Neural cell (in vitro differentiated cells): ENCODE measurements at regions not wholly inside any gene's neighbourhood (a gene's known extent, or its start where the extent isn't known, plus 50 kb on each side); places are given as distances from the start of the nearest gene placed in this dataset.

Experiments used
- H2AFZ ChIP-seq: fragments of 200-600, 300-800 bp; sonication (generic), shearing (Covaris generic); 2 replicates; pipeline ENCODE4 v1.6.0; 2014; ENCODE audit warnings: low read depth, mild to moderate bottlenecking, antibody characterized with exemption, low read length, moderate library complexity
- H3F3A ChIP-seq: fragments of 200-600 bp; shearing (Covaris generic); 2 replicates; pipeline ENCODE4 v1.6.1; 2016; ENCODE audit warnings: mild to moderate bottlenecking, moderate library complexity, mixed read lengths, antibody characterized with exemption, low read length; ENCODE audit not compliant: insufficient read depth, poor library complexity, severe bottlenecking
- H3K27ac ChIP-seq: fragments of 200-600, 300-800 bp; sonication (generic), shearing (Covaris generic); 2 replicates; pipeline ENCODE4 v1.5.1; 2014; ENCODE audit warnings: mild to moderate bottlenecking, low read length, moderate library complexity
- H3K27me3 ChIP-seq: fragments of 300-800, 200-600 bp; sonication (generic), shearing (Covaris generic); 2 replicates; pipeline ENCODE4 v1.6.0; 2014; ENCODE audit warnings: mild to moderate bottlenecking, low read depth, low read length, moderate library complexity; ENCODE audit not compliant: insufficient read depth
- H3K36me3 ChIP-seq: fragments of 300-800, 200-600 bp; sonication (generic), shearing (Covaris generic); 2 replicates; pipeline ENCODE4 v1.5.1; 2014; ENCODE audit warnings: mild to moderate bottlenecking, antibody characterized with exemption, low read length, moderate library complexity; ENCODE audit not compliant: insufficient read depth
- H3K4me2 ChIP-seq: fragments of 300-800, 200-600 bp; sonication (generic), shearing (Covaris generic); 2 replicates; pipeline ENCODE4 v1.6.0; 2014; ENCODE audit warnings: mild to moderate bottlenecking, low read length
- H3K4me3 ChIP-seq: fragments of 300-800, 200-600 bp; sonication (generic), shearing (Covaris generic); 2 replicates; pipeline ENCODE4 v1.5.1; 2014; ENCODE audit warnings: mild to moderate bottlenecking, low read length, moderate library complexity
- H3K79me2 ChIP-seq: fragments of 200-600 bp; shearing (Covaris generic); replicated peaks from 2 replicates; pipeline ENCODE4 v1.6.0; 2014; ENCODE audit warnings: mild to moderate bottlenecking, low read length, moderate library complexity; ENCODE audit not compliant: insufficient read depth
- H3K9ac ChIP-seq: fragments of 300-800, 200-600 bp; sonication (generic), shearing (Covaris generic); 2 replicates; pipeline ENCODE4 v1.6.1; 2016; ENCODE audit warnings: mild to moderate bottlenecking, low read length, mixed read lengths
- H3K9me2 ChIP-seq: fragments of 200-600 bp; shearing (Covaris generic); 2 replicates; pipeline ENCODE4 v1.6.1; 2016; ENCODE audit warnings: mild to moderate bottlenecking, low read length, mixed read lengths; ENCODE audit not compliant: insufficient read depth
- H3K9me3 ChIP-seq: fragments of 200-600, 300-800 bp; sonication (generic), shearing (Covaris generic); 2 replicates; pipeline ENCODE4 v1.6.1; 2016; ENCODE audit warnings: mild to moderate bottlenecking, mixed run types, low read length, moderate library complexity, mixed read lengths
- H4K20me1 ChIP-seq: fragments of 200-600 bp; shearing (Covaris generic); 2 replicates; pipeline ENCODE4 v1.6.1; 2016; ENCODE audit warnings: mild to moderate bottlenecking, mixed run types; ENCODE audit not compliant: insufficient read depth
- EP300 ChIP-seq: fragments of 450-650 bp; conservative IDR thresholded peaks from 2 replicates; pipeline ENCODE4 v1.6.1; 2014; ENCODE audit warnings: antibody characterized with exemption, mild to moderate bottlenecking, moderate library complexity; ENCODE audit not compliant: poor library complexity, severe bottlenecking
- EZH2 ChIP-seq: fragments of 200-600, 300-800 bp; shearing (Covaris generic), sonication (generic); IDR thresholded peaks from 2 replicates; pipeline ENCODE4 v1.6.1; 2014; ENCODE audit warnings: antibody characterized with exemption, low read length, borderline replicate concordance, mild to moderate bottlenecking; ENCODE audit not compliant: insufficient read depth, poor library complexity, severe bottlenecking
- MXI1 ChIP-seq: fragments of 450-650 bp; conservative IDR thresholded peaks from 2 replicates; pipeline ENCODE4 v1.6.1; 2014; ENCODE audit warnings: antibody characterized with exemption, mild to moderate bottlenecking; ENCODE audit not compliant: poor library complexity, severe bottlenecking
- POLR2AphosphoS5 ChIP-seq: IDR thresholded peaks from 2 replicates; pipeline ENCODE4 v1.6.1; 2012
- RAD21 ChIP-seq: fragments of 450-650 bp; conservative IDR thresholded peaks from 2 replicates; pipeline ENCODE4 v1.6.1; 2014; ENCODE audit warnings: antibody characterized with exemption, mild to moderate bottlenecking, moderate library complexity
- SMC3 ChIP-seq: fragments of 450-650 bp; conservative IDR thresholded peaks from 2 replicates; pipeline ENCODE4 v1.6.1; 2014; ENCODE audit warnings: antibody characterized with exemption, mild to moderate bottlenecking, moderate library complexity; ENCODE audit not compliant: poor library complexity
- TAF1 ChIP-seq: IDR thresholded peaks from 2 replicates; pipeline ENCODE4 v1.6.1; 2012; ENCODE audit warnings: low read depth
- TF ChIP-seq, protein P1 (sequence below): fragments of 450-650 bp; IDR thresholded peaks from 2 replicates; pipeline ENCODE4 v1.5.1; 2014; ENCODE audit warnings: antibody characterized with exemption, mild to moderate bottlenecking, moderate library complexity; ENCODE audit not compliant: poor library complexity, severe bottlenecking
- TF ChIP-seq, protein P2 (sequence below): IDR thresholded peaks from 2 replicates; pipeline ENCODE4 v1.6.1; 2012; ENCODE audit warnings: borderline replicate concordance

DNA sequence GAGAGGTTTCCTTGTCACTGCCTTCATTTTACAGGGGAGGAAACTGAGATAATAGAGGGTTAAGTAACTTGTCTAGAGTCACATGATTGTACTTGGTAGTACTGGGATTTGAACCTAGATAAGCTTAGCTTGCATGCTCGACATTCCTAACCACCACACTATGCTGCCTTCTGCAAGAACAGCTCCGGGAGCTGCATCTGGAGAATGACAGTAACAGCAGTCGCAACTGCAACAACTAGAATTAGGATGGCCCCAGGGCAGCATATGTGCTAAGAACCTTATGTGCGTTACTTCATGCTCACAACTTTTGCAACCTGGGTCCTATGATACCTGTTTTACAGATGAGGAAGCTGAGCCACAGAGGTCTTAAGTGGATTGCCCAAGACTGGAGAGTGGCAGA lies 89.5 kb upstream of the LCORL start:
- Histone ChIP-seq H3K9ac (no peak overlapping the region), H3K4me3 (no peak overlapping the region), H3K27me3 (no peaks in the 10 kb centered on the region), H3K9me2 (no peaks in the 10 kb centered on the region), H3F3A (no peaks in the 10 kb centered on the region), H2AFZ (no peak overlapping the region), H3K36me3 (no peaks in the 10 kb centered on the region), H3K79me2 (no peaks in the 10 kb centered on the region), H3K9me3 (no peaks in the 10 kb centered on the region), H4K20me1 (no peaks in the 10 kb centered on the region), H3K27ac (no peak overlapping the region), H3K4me2 (no peak overlapping the region)
- TF ChIP-seq TAF1 (no peak), EZH2 (no peak), POLR2AphosphoS5 (no peak), EP300 (no peak), RAD21 (no peak), MXI1 (no peak), SMC3 (no peak)
- TF ChIP-seq, protein P1, sequence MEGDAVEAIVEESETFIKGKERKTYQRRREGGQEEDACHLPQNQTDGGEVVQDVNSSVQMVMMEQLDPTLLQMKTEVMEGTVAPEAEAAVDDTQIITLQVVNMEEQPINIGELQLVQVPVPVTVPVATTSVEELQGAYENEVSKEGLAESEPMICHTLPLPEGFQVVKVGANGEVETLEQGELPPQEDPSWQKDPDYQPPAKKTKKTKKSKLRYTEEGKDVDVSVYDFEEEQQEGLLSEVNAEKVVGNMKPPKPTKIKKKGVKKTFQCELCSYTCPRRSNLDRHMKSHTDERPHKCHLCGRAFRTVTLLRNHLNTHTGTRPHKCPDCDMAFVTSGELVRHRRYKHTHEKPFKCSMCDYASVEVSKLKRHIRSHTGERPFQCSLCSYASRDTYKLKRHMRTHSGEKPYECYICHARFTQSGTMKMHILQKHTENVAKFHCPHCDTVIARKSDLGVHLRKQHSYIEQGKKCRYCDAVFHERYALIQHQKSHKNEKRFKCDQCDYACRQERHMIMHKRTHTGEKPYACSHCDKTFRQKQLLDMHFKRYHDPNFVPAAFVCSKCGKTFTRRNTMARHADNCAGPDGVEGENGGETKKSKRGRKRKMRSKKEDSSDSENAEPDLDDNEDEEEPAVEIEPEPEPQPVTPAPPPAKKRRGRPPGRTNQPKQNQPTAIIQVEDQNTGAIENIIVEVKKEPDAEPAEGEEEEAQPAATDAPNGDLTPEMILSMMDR = no peak
- TF ChIP-seq, protein P2, sequence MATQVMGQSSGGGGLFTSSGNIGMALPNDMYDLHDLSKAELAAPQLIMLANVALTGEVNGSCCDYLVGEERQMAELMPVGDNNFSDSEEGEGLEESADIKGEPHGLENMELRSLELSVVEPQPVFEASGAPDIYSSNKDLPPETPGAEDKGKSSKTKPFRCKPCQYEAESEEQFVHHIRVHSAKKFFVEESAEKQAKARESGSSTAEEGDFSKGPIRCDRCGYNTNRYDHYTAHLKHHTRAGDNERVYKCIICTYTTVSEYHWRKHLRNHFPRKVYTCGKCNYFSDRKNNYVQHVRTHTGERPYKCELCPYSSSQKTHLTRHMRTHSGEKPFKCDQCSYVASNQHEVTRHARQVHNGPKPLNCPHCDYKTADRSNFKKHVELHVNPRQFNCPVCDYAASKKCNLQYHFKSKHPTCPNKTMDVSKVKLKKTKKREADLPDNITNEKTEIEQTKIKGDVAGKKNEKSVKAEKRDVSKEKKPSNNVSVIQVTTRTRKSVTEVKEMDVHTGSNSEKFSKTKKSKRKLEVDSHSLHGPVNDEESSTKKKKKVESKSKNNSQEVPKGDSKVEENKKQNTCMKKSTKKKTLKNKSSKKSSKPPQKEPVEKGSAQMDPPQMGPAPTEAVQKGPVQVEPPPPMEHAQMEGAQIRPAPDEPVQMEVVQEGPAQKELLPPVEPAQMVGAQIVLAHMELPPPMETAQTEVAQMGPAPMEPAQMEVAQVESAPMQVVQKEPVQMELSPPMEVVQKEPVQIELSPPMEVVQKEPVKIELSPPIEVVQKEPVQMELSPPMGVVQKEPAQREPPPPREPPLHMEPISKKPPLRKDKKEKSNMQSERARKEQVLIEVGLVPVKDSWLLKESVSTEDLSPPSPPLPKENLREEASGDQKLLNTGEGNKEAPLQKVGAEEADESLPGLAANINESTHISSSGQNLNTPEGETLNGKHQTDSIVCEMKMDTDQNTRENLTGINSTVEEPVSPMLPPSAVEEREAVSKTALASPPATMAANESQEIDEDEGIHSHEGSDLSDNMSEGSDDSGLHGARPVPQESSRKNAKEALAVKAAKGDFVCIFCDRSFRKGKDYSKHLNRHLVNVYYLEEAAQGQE = no peak

DNA sequence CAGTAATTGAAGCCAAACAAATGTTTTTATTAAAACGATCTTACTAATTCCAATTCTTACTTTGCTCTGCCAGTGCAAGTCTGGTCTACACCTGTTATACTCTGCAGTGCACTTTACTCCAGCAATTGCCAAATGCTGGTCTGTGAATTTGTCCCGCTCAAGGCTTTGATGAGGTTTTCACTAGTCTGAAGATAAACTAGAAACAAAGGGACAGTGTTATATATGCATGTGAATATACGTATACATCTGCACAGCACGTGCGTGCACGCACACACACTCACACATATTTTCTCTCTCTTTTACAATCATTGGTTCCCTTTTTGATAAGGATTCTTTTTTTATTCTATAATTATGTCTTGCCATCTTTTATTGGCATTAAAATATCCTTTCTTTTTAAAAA lies 88.5 kb upstream of the LCORL start:
- Histone ChIP-seq H3K27me3 (no peaks in the 10 kb centered on the region), H2AFZ (no peak overlapping the region), H4K20me1 (no peaks in the 10 kb centered on the region), H3K79me2 (no peaks in the 10 kb centered on the region), H3K4me2 (no peak overlapping the region), H3K9me2 (no peaks in the 10 kb centered on the region), H3K36me3 (no peaks in the 10 kb centered on the region), H3K9ac (no peak overlapping the region), H3K27ac (no peak overlapping the region), H3K4me3 (no peak overlapping the region), H3F3A (no peaks in the 10 kb centered on the region), H3K9me3 (no peaks in the 10 kb centered on the region)
- TF ChIP-seq, protein P1 = no peak
- no peak for TF ChIP-seq TAF1
- TF ChIP-seq EP300 = no peak
- no peak for TF ChIP-seq POLR2AphosphoS5
- TF ChIP-seq EZH2 = no peak
- no peak for TF ChIP-seq RAD21
- TF ChIP-seq MXI1 = no peak
- TF ChIP-seq SMC3 = no peak
- TF ChIP-seq, protein P2 = no peak
